ENCODE measurements at regions not wholly inside any gene's neighbourhood (a gene's known extent, or its start where the extent isn't known, plus 50 kb on each side); places are given as distances from the start of the nearest gene placed in this dataset.

DNA sequence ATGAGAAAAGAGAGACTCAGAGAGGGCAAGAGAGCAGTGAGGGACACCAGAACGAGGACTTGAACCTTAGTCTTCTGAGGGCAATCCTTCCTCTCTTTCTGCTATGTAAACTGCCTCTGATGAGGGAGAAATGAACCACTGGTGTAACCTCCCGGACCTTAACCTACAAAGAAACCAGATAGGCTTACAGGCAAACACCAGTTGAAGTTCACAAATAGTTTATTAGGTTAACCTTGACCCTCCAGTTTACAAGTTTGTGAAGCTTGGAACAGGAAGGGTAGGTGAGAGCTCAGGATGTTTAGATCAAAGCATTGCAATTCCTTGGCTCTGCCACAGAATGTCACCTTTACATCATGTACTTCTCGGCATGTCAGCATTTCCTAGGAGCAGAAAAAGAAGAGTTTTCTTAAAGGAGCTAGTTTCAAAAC is 486.4 kb upstream of the SPRED2 start (continued):
- no peak for TF ChIP-seq MTA3 (CRISPR knock-in tag; IDR thresholded peaks at IDR 0.05)
- no peak for TF ChIP-seq NFRKB (IDR thresholded peaks at IDR 0.05)
- no peak for TF ChIP-seq ZNF547 (CRISPR knock-in tag; IDR thresholded peaks at IDR 0.05)
- TF ChIP-seq, protein P1, sequence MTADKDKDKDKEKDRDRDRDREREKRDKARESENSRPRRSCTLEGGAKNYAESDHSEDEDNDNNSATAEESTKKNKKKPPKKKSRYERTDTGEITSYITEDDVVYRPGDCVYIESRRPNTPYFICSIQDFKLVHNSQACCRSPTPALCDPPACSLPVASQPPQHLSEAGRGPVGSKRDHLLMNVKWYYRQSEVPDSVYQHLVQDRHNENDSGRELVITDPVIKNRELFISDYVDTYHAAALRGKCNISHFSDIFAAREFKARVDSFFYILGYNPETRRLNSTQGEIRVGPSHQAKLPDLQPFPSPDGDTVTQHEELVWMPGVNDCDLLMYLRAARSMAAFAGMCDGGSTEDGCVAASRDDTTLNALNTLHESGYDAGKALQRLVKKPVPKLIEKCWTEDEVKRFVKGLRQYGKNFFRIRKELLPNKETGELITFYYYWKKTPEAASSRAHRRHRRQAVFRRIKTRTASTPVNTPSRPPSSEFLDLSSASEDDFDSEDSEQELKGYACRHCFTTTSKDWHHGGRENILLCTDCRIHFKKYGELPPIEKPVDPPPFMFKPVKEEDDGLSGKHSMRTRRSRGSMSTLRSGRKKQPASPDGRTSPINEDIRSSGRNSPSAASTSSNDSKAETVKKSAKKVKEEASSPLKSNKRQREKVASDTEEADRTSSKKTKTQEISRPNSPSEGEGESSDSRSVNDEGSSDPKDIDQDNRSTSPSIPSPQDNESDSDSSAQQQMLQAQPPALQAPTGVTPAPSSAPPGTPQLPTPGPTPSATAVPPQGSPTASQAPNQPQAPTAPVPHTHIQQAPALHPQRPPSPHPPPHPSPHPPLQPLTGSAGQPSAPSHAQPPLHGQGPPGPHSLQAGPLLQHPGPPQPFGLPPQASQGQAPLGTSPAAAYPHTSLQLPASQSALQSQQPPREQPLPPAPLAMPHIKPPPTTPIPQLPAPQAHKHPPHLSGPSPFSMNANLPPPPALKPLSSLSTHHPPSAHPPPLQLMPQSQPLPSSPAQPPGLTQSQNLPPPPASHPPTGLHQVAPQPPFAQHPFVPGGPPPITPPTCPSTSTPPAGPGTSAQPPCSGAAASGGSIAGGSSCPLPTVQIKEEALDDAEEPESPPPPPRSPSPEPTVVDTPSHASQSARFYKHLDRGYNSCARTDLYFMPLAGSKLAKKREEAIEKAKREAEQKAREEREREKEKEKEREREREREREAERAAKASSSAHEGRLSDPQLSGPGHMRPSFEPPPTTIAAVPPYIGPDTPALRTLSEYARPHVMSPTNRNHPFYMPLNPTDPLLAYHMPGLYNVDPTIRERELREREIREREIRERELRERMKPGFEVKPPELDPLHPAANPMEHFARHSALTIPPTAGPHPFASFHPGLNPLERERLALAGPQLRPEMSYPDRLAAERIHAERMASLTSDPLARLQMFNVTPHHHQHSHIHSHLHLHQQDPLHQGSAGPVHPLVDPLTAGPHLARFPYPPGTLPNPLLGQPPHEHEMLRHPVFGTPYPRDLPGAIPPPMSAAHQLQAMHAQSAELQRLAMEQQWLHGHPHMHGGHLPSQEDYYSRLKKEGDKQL (CRISPR knock-in tag; IDR thresholded peaks at IDR 0.05; ENCODE audit: low read depth), result peak; percentile 34; the same call in 1 of the 2 replicates
- no peak for TF ChIP-seq ZFAT (CRISPR knock-in tag; conservative IDR thresholded peaks at IDR 0.05)
- TF ChIP-seq, protein P2, sequence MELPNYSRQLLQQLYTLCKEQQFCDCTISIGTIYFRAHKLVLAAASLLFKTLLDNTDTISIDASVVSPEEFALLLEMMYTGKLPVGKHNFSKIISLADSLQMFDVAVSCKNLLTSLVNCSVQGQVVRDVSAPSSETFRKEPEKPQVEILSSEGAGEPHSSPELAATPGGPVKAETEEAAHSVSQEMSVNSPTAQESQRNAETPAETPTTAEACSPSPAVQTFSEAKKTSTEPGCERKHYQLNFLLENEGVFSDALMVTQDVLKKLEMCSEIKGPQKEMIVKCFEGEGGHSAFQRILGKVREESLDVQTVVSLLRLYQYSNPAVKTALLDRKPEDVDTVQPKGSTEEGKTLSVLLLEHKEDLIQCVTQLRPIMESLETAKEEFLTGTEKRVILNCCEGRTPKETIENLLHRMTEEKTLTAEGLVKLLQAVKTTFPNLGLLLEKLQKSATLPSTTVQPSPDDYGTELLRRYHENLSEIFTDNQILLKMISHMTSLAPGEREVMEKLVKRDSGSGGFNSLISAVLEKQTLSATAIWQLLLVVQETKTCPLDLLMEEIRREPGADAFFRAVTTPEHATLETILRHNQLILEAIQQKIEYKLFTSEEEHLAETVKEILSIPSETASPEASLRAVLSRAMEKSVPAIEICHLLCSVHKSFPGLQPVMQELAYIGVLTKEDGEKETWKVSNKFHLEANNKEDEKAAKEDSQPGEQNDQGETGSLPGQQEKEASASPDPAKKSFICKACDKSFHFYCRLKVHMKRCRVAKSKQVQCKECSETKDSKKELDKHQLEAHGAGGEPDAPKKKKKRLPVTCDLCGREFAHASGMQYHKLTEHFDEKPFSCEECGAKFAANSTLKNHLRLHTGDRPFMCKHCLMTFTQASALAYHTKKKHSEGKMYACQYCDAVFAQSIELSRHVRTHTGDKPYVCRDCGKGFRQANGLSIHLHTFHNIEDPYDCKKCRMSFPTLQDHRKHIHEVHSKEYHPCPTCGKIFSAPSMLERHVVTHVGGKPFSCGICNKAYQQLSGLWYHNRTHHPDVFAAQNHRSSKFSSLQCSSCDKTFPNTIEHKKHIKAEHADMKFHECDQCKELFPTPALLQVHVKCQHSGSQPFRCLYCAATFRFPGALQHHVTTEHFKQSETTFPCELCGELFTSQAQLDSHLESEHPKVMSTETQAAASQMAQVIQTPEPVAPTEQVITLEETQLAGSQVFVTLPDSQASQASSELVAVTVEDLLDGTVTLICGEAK (IDR thresholded peaks at IDR 0.05), result no peak
- TF ChIP-seq, protein P2 (CRISPR knock-in tag; IDR thresholded peaks at IDR 0.05), result no peak; the same call in 1 of the 2 replicates
- TF ChIP-seq, protein P3, sequence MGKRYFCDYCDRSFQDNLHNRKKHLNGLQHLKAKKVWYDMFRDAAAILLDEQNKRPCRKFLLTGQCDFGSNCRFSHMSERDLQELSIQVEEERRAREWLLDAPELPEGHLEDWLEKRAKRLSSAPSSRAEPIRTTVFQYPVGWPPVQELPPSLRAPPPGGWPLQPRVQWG (CRISPR knock-in tag; IDR thresholded peaks at IDR 0.05; ENCODE audit: borderline replicate concordance, low read depth), result no peak
- TF ChIP-seq, protein P4, sequence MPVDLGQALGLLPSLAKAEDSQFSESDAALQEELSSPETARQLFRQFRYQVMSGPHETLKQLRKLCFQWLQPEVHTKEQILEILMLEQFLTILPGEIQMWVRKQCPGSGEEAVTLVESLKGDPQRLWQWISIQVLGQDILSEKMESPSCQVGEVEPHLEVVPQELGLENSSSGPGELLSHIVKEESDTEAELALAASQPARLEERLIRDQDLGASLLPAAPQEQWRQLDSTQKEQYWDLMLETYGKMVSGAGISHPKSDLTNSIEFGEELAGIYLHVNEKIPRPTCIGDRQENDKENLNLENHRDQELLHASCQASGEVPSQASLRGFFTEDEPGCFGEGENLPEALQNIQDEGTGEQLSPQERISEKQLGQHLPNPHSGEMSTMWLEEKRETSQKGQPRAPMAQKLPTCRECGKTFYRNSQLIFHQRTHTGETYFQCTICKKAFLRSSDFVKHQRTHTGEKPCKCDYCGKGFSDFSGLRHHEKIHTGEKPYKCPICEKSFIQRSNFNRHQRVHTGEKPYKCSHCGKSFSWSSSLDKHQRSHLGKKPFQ (CRISPR knock-in tag; IDR thresholded peaks at IDR 0.05; ENCODE audit: insufficient replicate concordance), result peak; percentile 74
- TF ChIP-seq ZNF652 (CRISPR knock-in tag; IDR thresholded peaks at IDR 0.05; ENCODE audit: borderline replicate concordance, low read depth), result no peak
- TF ChIP-seq, protein P5, sequence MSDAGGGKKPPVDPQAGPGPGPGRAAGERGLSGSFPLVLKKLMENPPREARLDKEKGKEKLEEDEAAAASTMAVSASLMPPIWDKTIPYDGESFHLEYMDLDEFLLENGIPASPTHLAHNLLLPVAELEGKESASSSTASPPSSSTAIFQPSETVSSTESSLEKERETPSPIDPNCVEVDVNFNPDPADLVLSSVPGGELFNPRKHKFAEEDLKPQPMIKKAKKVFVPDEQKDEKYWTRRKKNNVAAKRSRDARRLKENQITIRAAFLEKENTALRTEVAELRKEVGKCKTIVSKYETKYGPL (CRISPR knock-in tag; IDR thresholded peaks at IDR 0.05), result no peak
- no peak for TF ChIP-seq PLRG1 (conservative IDR thresholded peaks at IDR 0.05)
- TF ChIP-seq ZNF343 (CRISPR knock-in tag; IDR thresholded peaks at IDR 0.05), result no peak
- no peak for TF ChIP-seq ZSCAN20 (CRISPR knock-in tag; IDR thresholded peaks at IDR 0.05; ENCODE audit: borderline replicate concordance)
